ENCODE measurements at regions not wholly inside any gene's neighbourhood (a gene's known extent, or its start where the extent isn't known, plus 50 kb on each side); places are given as distances from the start of the nearest gene placed in this dataset.
A peak's percentile ranks its signal among the peaks of the same experiment; 100 is the strongest.
"Not testable (repeated sequence)": the region's sequence is repeated elsewhere in the genome, so short reads cannot be mapped to it uniquely, and the experiment has no call there.

GRCh38 chr10:35808344-35808743, 166.2 kb upstream of the FZD8 start:
- no peak for DNase-seq

- no peak for DNase-seq
These were observed 160.9 kb upstream of the FZD8 start for GRCh38 chr10:35803046-35803445.

- DNase-seq: no peak
These were observed 155.1 kb upstream of the FZD8 start for GRCh38 chr10:35797187-35797586.

- DNase-seq: no peak
These were observed 153.2 kb upstream of the FZD8 start for GRCh38 chr10:35795131-35795824.

- no peak for DNase-seq
These were observed 152.6 kb upstream of the FZD8 start for GRCh38 chr10:35794703-35795102.

GRCh38 chr10:35792291-35792690, 150.2 kb upstream of the FZD8 start:
- no peak for DNase-seq

- no peak for DNase-seq
These were observed 147.9 kb upstream of the FZD8 start for GRCh38 chr10:35789996-35790395.

GRCh38 chr10:35784751-35785150, 142.7 kb upstream of the FZD8 start:
- DNase-seq: no peak

GRCh38 chr10:35783305-35783838, 141.3 kb upstream of the FZD8 start:
- no peak for DNase-seq

GRCh38 chr10:35781643-35782035, 139.5 kb upstream of the FZD8 start:
- no peak for DNase-seq

- DNase-seq: peak; percentile 30
These were observed 139.0 kb upstream of the FZD8 start for GRCh38 chr10:35780970-35781642.

- DNase-seq: no peak
These were observed 136.2 kb upstream of the FZD8 start for GRCh38 chr10:35778306-35778705.

- not testable (repeated sequence) for DNase-seq
These were observed 134.5 kb upstream of the FZD8 start for GRCh38 chr10:35776557-35776956.

- no peak for DNase-seq
These were observed 132.0 kb upstream of the FZD8 start for GRCh38 chr10:35774109-35774508.

GRCh38 chr10:35770817-35771355, 128.8 kb upstream of the FZD8 start:
- DNase-seq: no peak

GRCh38 chr10:35769795-35770194, 127.7 kb upstream of the FZD8 start:
- no peak for DNase-seq

- DNase-seq: no peak
These were observed 126.6 kb upstream of the FZD8 start for GRCh38 chr10:35768731-35769130.

- no peak for DNase-seq
These were observed 125.9 kb upstream of the FZD8 start for GRCh38 chr10:35768011-35768410.

GRCh38 chr10:35765996-35766395, 123.9 kb upstream of the FZD8 start:
- DNase-seq: no peak

- no peak for DNase-seq
These were observed 123.0 kb upstream of the FZD8 start for GRCh38 chr10:35765066-35765527.

GRCh38 chr10:35762311-35763030, 120.4 kb upstream of the FZD8 start:
- DNase-seq: no peak

- DNase-seq: no peak
These were observed 116.0 kb upstream of the FZD8 start for GRCh38 chr10:35758076-35758475.

- no peak for DNase-seq
These were observed 112.4 kb upstream of the FZD8 start for GRCh38 chr10:35754519-35754918.
